ENCODE measurements at regions not wholly inside any gene's neighbourhood (a gene's known extent, or its start where the extent isn't known, plus 50 kb on each side); places are given as distances from the start of the nearest gene placed in this dataset.

- no peak for DNase-seq (ENCODE audit: low spot score)
Observed at GRCh38 chr9:38158628-38159027, 89.6 kb upstream of the SHB start.

DNA sequence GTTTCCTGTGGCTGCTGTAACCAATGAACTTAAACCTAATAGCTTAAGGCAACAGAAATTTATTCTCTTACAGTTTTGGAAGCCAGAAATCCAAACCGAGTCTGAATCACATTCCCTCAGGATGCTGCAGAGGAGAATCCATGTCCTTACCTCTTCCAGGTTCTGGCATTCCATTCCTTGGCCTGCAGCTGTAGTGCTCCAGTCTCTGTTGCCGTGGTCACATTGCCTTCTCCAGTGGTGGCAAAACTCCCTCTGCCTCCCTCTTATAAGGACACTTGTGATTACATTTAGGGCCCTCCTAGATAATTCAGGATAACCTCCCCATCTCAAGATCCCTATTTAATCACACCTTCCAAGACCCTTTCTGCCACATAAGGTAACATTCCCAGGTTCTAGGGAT lies 88.7 kb upstream of the SHB start:
- DNase-seq (ENCODE audit: low spot score), result no peak

- no peak for DNase-seq (ENCODE audit: low spot score)
Observed at GRCh38 chr9:38154501-38155421, 85.7 kb upstream of the SHB start.

DNA sequence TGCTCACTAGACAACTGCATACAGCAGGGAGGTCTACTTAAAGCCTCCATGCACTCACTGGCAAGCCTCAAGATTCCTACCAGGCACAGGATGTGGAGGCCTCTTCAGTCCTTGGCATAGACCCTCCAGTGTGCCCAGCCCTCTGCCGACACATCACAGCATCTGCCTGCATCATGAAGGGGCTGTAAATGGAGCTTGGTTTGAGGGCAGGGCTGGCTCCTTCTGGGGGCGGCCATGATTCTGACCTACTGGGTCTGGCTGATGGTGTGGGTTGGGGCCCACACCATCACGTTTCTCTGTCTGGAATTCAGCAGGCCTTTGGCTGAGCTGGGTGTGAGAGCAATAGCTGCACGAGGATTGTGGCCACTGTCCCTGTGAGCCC lies 84.9 kb upstream of the SHB start:
- DNase-seq (ENCODE audit: low spot score), result no peak

DNA sequence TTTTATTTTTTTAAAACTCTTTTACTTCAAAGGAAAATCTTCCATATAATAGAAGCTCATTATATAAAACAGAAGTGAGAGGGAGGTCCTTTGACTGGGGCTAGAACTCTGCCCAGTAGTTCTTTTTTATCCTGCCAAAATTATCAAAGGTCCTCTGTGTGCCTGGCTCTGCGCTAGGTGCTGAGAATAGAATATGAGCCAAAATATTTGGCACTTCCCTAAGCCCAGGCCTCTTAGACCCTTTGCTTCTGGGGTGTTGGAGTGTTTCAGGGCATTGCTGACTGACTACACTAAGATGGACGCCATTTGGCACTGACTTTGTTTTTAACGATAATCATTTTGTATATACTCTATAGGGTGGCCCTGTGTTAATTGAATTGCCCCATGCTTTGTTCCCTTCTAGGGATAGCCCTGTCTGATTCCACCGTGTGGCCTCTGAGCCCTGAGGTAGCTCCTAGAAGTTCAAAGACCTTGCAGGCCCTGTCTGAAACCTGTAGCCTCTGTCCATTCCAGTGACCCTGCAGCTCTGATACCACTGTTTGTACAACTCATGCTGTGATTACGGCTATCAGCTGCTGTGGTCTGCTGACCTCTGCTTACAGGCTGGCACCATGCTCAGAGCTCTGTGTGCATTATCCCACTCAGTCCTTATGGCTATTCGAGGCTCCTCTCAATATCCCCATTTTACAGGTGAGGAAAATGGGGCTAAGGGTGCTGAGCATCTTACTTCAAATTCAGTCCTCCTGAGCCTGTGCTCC lies 84.3 kb upstream of the SHB start:
- no peak for DNase-seq (ENCODE audit: low spot score)

GRCh38 chr9:38149647-38150046 lies 80.6 kb upstream of the SHB start:
- no peak for DNase-seq (ENCODE audit: low spot score)

DNA sequence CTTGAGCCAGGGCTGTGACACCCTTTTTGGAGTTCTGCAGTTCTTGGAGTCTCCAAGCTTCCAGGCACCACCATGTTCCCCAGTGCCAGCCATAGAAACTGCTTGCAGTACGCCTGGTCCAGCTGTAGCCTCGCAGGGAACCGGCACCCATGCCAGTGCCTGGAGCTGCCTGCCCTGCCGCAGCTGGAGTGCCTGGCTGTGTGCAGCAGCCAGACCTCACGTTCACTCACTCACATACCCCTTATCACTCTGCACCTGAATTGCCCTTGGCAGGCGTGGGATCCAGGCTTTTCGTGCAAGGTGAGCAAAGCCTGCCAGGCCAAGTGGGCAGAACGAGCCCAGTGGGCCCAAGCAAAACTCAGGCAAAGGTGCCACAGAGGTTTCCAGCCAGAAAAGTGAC lies 77.8 kb upstream of the SHB start:
- no peak for DNase-seq (ENCODE audit: low spot score)

DNA sequence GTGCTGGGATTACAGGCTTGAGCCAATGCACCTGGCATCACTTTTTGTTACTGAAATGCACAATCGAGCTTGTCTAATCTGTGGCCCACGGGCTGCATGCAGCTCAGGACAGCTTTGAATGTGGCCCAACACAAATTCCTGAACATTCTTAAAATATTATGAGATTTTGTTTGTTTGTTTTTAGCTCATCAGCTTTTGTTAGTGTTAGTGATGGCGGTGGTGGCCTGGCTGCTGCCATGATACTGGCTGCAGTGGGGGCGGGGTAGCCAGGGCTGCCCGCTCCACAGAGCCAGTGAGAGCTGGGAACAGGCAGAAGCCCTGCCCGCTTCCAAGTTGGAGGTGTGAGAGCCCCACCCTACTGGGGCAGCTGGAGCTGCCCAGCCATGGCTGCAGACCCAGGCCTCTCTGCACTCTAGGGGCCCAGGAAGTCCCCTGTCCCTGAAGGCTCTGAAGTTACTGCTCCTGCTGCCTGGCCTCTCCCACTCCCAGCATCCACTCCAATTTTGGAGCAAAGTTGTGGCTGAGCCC lies 76.6 kb upstream of the SHB start:
- no peak for DNase-seq (ENCODE audit: low spot score)

GRCh38 chr9:38144421-38144820 lies 75.4 kb upstream of the SHB start:
- no peak for DNase-seq (ENCODE audit: low spot score)

DNA sequence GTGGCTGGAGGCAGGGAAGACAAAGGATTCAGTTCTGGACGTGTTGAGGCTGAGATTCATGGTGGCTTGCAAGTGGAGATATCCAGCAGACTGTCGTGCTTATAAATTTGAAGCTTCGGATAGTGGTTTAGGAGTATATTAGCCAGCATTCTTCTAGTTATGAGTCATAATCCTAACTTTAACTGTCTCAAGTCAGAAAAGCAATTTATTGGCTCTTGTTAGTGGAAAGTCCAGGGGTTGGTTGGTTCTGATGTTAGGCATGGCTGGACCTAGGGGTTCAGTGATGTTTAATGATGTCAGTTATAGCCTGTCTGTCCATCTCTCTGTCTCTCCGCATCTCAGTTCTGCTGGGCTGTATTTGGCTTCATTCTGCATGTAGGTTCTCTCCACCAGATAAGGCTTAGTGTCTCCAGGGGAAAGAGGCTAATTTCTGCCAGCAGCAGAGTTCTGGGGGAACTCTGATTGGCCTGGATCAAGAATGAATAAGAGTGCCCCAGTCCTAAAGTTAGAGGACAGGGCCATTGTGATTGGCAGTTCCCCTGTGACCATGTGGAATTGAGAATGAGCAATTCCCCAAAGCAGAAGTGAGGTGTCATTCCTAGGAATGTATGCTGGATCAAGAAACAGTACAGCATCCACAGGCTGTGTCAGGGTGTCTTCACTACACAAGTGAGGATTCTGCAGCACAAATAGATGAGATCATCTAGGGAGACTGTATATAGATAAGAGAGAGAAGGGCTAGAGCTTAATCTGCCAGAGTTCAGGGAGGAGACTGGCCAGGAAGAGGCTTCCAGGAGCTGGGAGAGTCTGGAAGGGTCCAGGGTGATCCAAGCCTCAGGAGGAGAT lies 72.9 kb upstream of the SHB start:
- DNase-seq (ENCODE audit: low spot score), result no peak

GRCh38 chr9:38138276-38138675 lies 69.2 kb upstream of the SHB start:
- no peak for DNase-seq (ENCODE audit: low spot score)

- DNase-seq (ENCODE audit: low spot score), result no peak
Observed at GRCh38 chr9:38137342-38137741, 68.3 kb upstream of the SHB start.

GRCh38 chr9:38136386-38136785 lies 67.4 kb upstream of the SHB start:
- no peak for DNase-seq (ENCODE audit: low spot score)

- no peak for DNase-seq (ENCODE audit: low spot score)
Observed at GRCh38 chr9:38134611-38135237, 65.7 kb upstream of the SHB start.

GRCh38 chr9:38133595-38133994 lies 64.6 kb upstream of the SHB start:
- no peak for DNase-seq (ENCODE audit: low spot score)

- no peak for DNase-seq (ENCODE audit: low spot score)
Observed at GRCh38 chr9:38132956-38133355, 63.9 kb upstream of the SHB start.

DNA sequence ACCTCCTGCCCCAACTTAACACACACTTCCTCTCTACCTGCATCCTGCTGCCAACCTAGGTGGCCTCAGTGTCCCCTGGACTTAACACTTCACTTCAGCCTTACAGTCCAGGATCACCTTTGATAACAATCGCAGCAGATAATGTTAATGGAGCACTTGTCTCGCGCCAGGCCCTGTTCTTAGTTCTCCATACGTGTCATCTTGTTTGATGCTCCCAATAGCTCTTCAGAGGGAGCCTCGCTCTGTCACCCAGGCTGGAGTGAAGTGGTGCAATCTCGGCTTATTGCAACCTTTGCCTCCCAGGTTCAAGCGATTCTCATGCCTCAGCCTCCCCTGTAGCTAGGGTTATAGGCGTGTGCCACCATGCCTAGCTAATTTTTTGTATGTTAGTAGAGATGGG lies 62.7 kb upstream of the SHB start:
- DNase-seq (ENCODE audit: low spot score), result no peak

- DNase-seq (ENCODE audit: low spot score), result no peak
Observed at GRCh38 chr9:38130724-38131123, 61.7 kb upstream of the SHB start.

- DNase-seq (ENCODE audit: low spot score), result no peak
Observed at GRCh38 chr9:38129366-38129765, 60.3 kb upstream of the SHB start.

- DNase-seq (ENCODE audit: low spot score), result no peak
Observed at GRCh38 chr9:38128752-38129270, 59.8 kb upstream of the SHB start.

DNA sequence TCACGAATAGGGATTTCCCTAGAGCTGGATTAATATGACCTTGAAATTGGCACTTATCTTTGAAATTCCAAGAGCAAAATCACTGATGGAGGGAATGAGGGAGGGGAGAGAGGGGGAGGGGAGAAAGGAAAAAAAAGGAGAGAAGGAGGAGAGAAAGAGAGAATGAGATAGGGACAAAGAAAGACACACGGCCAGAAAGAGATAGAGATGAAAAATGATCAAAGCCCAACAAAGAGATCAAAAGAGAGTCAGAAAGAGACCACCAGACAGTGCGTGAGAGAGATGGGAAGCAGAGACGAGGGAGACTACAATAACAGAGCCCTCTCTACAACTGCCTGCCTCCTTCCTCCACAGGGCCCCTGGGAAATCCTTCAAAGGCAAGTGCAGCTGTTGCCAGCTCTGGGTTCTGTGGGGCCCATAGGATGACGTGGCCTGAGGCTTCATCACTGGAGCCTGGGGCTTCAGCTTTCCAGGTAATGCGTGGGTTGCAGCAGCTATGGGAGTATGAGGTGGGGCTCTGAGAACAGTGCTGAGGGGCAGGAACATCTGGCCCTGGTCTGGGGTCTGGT lies 58.3 kb upstream of the SHB start:
- DNase-seq (ENCODE audit: low spot score), result no peak

Measured in cerebellar cortex (tissue), 1 donor.